Astrocyte (in vitro differentiated cells and primary cell): ENCODE measurements at regions not wholly inside any gene's neighbourhood (a gene's known extent, or its start where the extent isn't known, plus 50 kb on each side); places are given as distances from the start of the nearest gene placed in this dataset.

ENCODE experiments used
- DNase-seq: peaks from one replicate; pipeline ENCODE4 v3.0.0-alpha.2; 2010; ENCODE audit warnings: low read depth
- FAIRE-seq: peaks from 2 replicates; lab custom pipeline; 2011; peaks lifted over from hg19 to GRCh38; lab: Jason Lieb, UNC
- H2AFZ ChIP-seq: 2 replicates; pipeline ENCODE4 v1.6.0; 2012; ENCODE audit warnings: low read depth, low read length, inconsistent platforms
- H3K27ac ChIP-seq: 2 replicates; pipeline ENCODE4 v1.5.1; 2011; ENCODE audit warnings: low read depth, low read length, inconsistent platforms
- H3K27me3 ChIP-seq: 2 replicates; pipeline ENCODE4 v1.6.0; 2011; ENCODE audit warnings: low read length, inconsistent platforms; ENCODE audit not compliant: insufficient read depth
- H3K36me3 ChIP-seq: 2 replicates; pipeline ENCODE4 v1.5.1; 2011; ENCODE audit warnings: low read length, inconsistent platforms; ENCODE audit not compliant: insufficient read depth
- H3K4me1 ChIP-seq: 2 replicates; pipeline ENCODE4 v1.5.1; 2011; ENCODE audit warnings: low read length, inconsistent platforms; ENCODE audit not compliant: insufficient read depth
- H3K4me2 ChIP-seq: 2 replicates; pipeline ENCODE4 v1.6.0; 2012; ENCODE audit warnings: low read length, inconsistent platforms
- H3K4me3 ChIP-seq: 2 replicates; pipeline ENCODE4 v1.5.1; 2011; ENCODE audit warnings: low read depth, mild to moderate bottlenecking, low read length, inconsistent platforms; ENCODE audit not compliant: insufficient read depth
- H3K79me2 ChIP-seq: 2 replicates; pipeline ENCODE4 v1.6.0; 2012; ENCODE audit warnings: mild to moderate bottlenecking, low read length, inconsistent platforms; ENCODE audit not compliant: insufficient read depth
- H3K9ac ChIP-seq: 2 replicates; pipeline ENCODE4 v1.6.0; 2012; ENCODE audit warnings: mild to moderate bottlenecking, low read length, inconsistent platforms
- H3K9me3 ChIP-seq: 2 replicates; pipeline ENCODE4 v1.5.1; 2012; ENCODE audit warnings: low read depth, mild to moderate bottlenecking, low read length, inconsistent platforms; ENCODE audit not compliant: insufficient read depth
- H4K20me1 ChIP-seq: 2 replicates; pipeline ENCODE4 v1.6.0; 2012; ENCODE audit warnings: low read length, inconsistent platforms; ENCODE audit not compliant: insufficient read depth
- H3K27ac Mint-ChIP-seq: one replicate; pipeline ENCODE4 v1.8.0; 2021; ENCODE audit warnings: mild to moderate bottlenecking, mixed read lengths; ENCODE audit not compliant: unreplicated experiment
- H3K27me3 Mint-ChIP-seq: one replicate; pipeline ENCODE4 v1.8.0; 2021; ENCODE audit warnings: low read depth, mixed read lengths; ENCODE audit not compliant: unreplicated experiment
- H3K36me3 Mint-ChIP-seq: one replicate; pipeline ENCODE4 v1.8.0; 2021; ENCODE audit warnings: low read depth, mixed read lengths; ENCODE audit not compliant: unreplicated experiment
- H3K4me1 Mint-ChIP-seq: one replicate; pipeline ENCODE4 v1.8.0; 2021; ENCODE audit warnings: low read depth, mixed read lengths; ENCODE audit not compliant: unreplicated experiment
- H3K4me3 Mint-ChIP-seq: one replicate; pipeline ENCODE4 v1.8.0; 2021; ENCODE audit warnings: mild to moderate bottlenecking, moderate library complexity, mixed read lengths; ENCODE audit not compliant: unreplicated experiment
- H3K9me3 Mint-ChIP-seq: one replicate; pipeline ENCODE4 v1.8.0; 2021; ENCODE audit warnings: mild to moderate bottlenecking, mixed read lengths; ENCODE audit not compliant: unreplicated experiment
- CTCF ChIP-seq: IDR thresholded peaks from 2 replicates; pipeline ENCODE4 v1.5.1; 2011; ENCODE audit warnings: low read depth, mild to moderate bottlenecking, inconsistent platforms, low read length, moderate library complexity; ENCODE audit not compliant: insufficient read depth
- EZH2 ChIP-seq: IDR thresholded peaks from 2 replicates; pipeline ENCODE4 v1.6.1; 2012; ENCODE audit warnings: mild to moderate bottlenecking, low read length, inconsistent platforms; ENCODE audit not compliant: insufficient read depth

GRCh38 chr4:137131201-137131600 is 401.1 kb downstream of the PCDH18 start:
- TF ChIP-seq CTCF (no peak), EZH2 (no peak)
- no peak overlapping the region for H3K4me2 ChIP-seq
- H3K27me3 ChIP-seq, result no peaks in the 10 kb centered on the region
- no peaks in the 10 kb centered on the region for H3K79me2 ChIP-seq
- H3K9me3 Mint-ChIP-seq, result no peaks in the 10 kb centered on the region
- no peak for DNase-seq
- H4K20me1 ChIP-seq, result no peaks in the 10 kb centered on the region
- no peak overlapping the region for H2AFZ ChIP-seq
- no peak overlapping the region for H3K4me3 Mint-ChIP-seq
- no peak overlapping the region for H3K9ac ChIP-seq
- H3K36me3 Mint-ChIP-seq, result no peaks in the 10 kb centered on the region
- H3K27me3 Mint-ChIP-seq, result no peaks in the 10 kb centered on the region
- no peak overlapping the region for H3K27ac ChIP-seq
- H3K4me3 ChIP-seq, result no peak overlapping the region
- H3K9me3 ChIP-seq, result no peaks in the 10 kb centered on the region
- H3K27ac Mint-ChIP-seq, result no peak overlapping the region
- no peaks in the 10 kb centered on the region for H3K4me1 Mint-ChIP-seq
- H3K4me1 ChIP-seq, result no peaks in the 10 kb centered on the region
- no peak for FAIRE-seq
- no peaks in the 10 kb centered on the region for H3K36me3 ChIP-seq

GRCh38 chr4:137129845-137130244 is 402.4 kb downstream of the PCDH18 start:
- H3K4me1 Mint-ChIP-seq, result no peaks in the 10 kb centered on the region
- no peak overlapping the region for H2AFZ ChIP-seq

More at GRCh38 chr4:137129845-137130244, 402.4 kb downstream of the PCDH18 start:
- Mint-ChIP-seq H3K4me3 (no peak overlapping the region), H3K9me3 (no peaks in the 10 kb centered on the region), H3K27me3 (no peaks in the 10 kb centered on the region), H3K27ac (no peak overlapping the region), H3K36me3 (no peaks in the 10 kb centered on the region)
- no peak for DNase-seq
- Histone ChIP-seq H3K4me3 (no peak overlapping the region), H3K27me3 (no peaks in the 10 kb centered on the region), H3K36me3 (no peaks in the 10 kb centered on the region), H4K20me1 (no peaks in the 10 kb centered on the region), H3K27ac (no peak overlapping the region), H3K79me2 (no peaks in the 10 kb centered on the region), H3K4me1 (no peaks in the 10 kb centered on the region), H3K9me3 (no peaks in the 10 kb centered on the region), H3K4me2 (no peak overlapping the region), H3K9ac (no peak overlapping the region)
- FAIRE-seq, result no peak
- TF ChIP-seq EZH2 (no peak), CTCF (no peak)
